ENCODE measurements at regions not wholly inside any gene's neighbourhood (a gene's known extent, or its start where the extent isn't known, plus 50 kb on each side); places are given as distances from the start of the nearest gene placed in this dataset.

- TF ChIP-seq POLR2A (IDR thresholded peaks at IDR 0.05): no peak
- no peak for TF ChIP-seq CTCF (IDR thresholded peaks at IDR 0.05)
Measured at GRCh38 chr13:87868731-87869130, 197.6 kb downstream of the SLITRK5 start.

Measured in ovary (tissue), 3 donors.